ENCODE measurements at regions not wholly inside any gene's neighbourhood (a gene's known extent, or its start where the extent isn't known, plus 50 kb on each side); places are given as distances from the start of the nearest gene placed in this dataset.

GRCh38 chr16:6667393-6667792 lies 665.3 kb upstream of the RBFOX1 start:
- ChIA-PET CTCF (ENCODE audit: low intra/inter-chr PET ratio, low total read pairs) (no interaction called here), POLR2A (no interaction called here)
- no TSS peak for BruUV-seq (replicated peaks)
- FAIRE-seq (no peak), DNase-seq (ENCODE audit: low spot score) (no peak), ATAC-seq (no peak)
- H3K9ac ChIP-seq (ENCODE audit: insufficient read depth, low read depth, low read length): no peak overlapping the region
- no peak overlapping the region for H3K4me2 ChIP-seq (ENCODE audit: low read depth, low read length)
- no peaks in the 10 kb centered on the region for H3K9me3 ChIP-seq (ENCODE audit: low read length)
- intact Hi-C loops (cut with micrococcal nuclease; ENCODE audit: unreplicated experiment): no loop called here
- H3K4me1 ChIP-seq (ENCODE audit: insufficient read depth, low read length): no peaks in the 10 kb centered on the region
- H2AFZ ChIP-seq (ENCODE audit: low read length): no peak overlapping the region
- no peaks in the 10 kb centered on the region for H3K27me3 ChIP-seq (ENCODE audit: control insufficient read depth in 1 of 2, insufficient read depth in 2 of 2, low read length in 2 of 2)
- H3K27ac ChIP-seq (ENCODE audit: extremely low read length, insufficient read depth, low read length): no peak overlapping the region
- no peak overlapping the region for H3K4me3 ChIP-seq (replicated peaks in 1 of 3; ENCODE audit: insufficient read depth in 1 of 3, low read depth in 2 of 3, low read length in 3 of 3)
- in situ Hi-C loops (cut with HindIII; ENCODE audit: extremely low pct_ligation_motif_present, low pct_unique_long_range_greater_than_20kb): no loop called here
- 0% methylated on average over 4 of the region's 4 CpGs for WGBS (ENCODE audit: low lambda C conversion rate)
- H4K20me1 ChIP-seq (ENCODE audit: insufficient read depth, low read length): no peaks in the 10 kb centered on the region
- no peaks in the 10 kb centered on the region for H3K36me3 ChIP-seq (replicated peaks in 1 of 2; ENCODE audit: control insufficient read depth in 1 of 2, insufficient read depth in 2 of 2, low read length in 2 of 2)
- no peaks in the 10 kb centered on the region for H3K79me2 ChIP-seq (ENCODE audit: insufficient read depth, low read length)
- no peak for TF ChIP-seq ZFP41 (CRISPR knock-in tag; IDR thresholded peaks at IDR 0.05; ENCODE audit: borderline replicate concordance)
- no peak for TF ChIP-seq ZNF646 (CRISPR knock-in tag; IDR thresholded peaks at IDR 0.05)
- no peak for TF ChIP-seq MED1 (CRISPR knock-in tag; IDR thresholded peaks at IDR 0.05)
- no peak for TF ChIP-seq ZBTB43 (CRISPR knock-in tag; conservative IDR thresholded peaks at IDR 0.05)
- no peak for TF ChIP-seq GLMP (CRISPR knock-in tag; IDR thresholded peaks at IDR 0.05; ENCODE audit: borderline replicate concordance)
- TF ChIP-seq XBP1 (CRISPR knock-in tag; IDR thresholded peaks at IDR 0.05): no peak
- no peak for TF ChIP-seq SMAD9 (CRISPR knock-in tag; IDR thresholded peaks at IDR 0.05)
- TF ChIP-seq MLXIP (CRISPR knock-in tag; IDR thresholded peaks at IDR 0.05; ENCODE audit: borderline replicate concordance): no peak
- no peak for TF ChIP-seq KLF15 (CRISPR knock-in tag; IDR thresholded peaks at IDR 0.05; ENCODE audit: borderline replicate concordance)
- no peak for TF ChIP-seq ZNF800 (CRISPR knock-in tag; IDR thresholded peaks at IDR 0.05)
- no peak for TF ChIP-seq ELF1 (CRISPR knock-in tag; IDR thresholded peaks at IDR 0.05)

Data from HepG2 (cell line).